Type B pancreatic cell (in vitro differentiated cells): ENCODE measurements at regions not wholly inside any gene's neighbourhood (a gene's known extent, or its start where the extent isn't known, plus 50 kb on each side); places are given as distances from the start of the nearest gene placed in this dataset.

Source experiments
- DNase-seq: peaks from one replicate; pipeline ENCODE4 v3.0.0; 2021; ENCODE audit warnings: mixed read lengths; ENCODE audit not compliant: unreplicated experiment; ENCODE audit errors: extremely low spot score
- H3K27ac Mint-ChIP-seq: 2 replicates; pipeline ENCODE4 v1.8.0; 2021; ENCODE audit warnings: mild to moderate bottlenecking, mixed read lengths
- H3K27me3 Mint-ChIP-seq: 2 replicates; pipeline ENCODE4 v1.8.0; 2021; ENCODE audit warnings: mixed read lengths
- H3K36me3 Mint-ChIP-seq: 2 replicates; pipeline ENCODE4 v1.8.0; 2021; ENCODE audit warnings: mixed read lengths
- H3K4me1 Mint-ChIP-seq: one replicate; pipeline ENCODE4 v1.8.0; 2021; ENCODE audit warnings: mixed read lengths; ENCODE audit not compliant: unreplicated experiment
- H3K4me3 Mint-ChIP-seq: 2 replicates; pipeline ENCODE4 v1.8.0; 2021; ENCODE audit warnings: mild to moderate bottlenecking, mixed read lengths
- H3K9me3 Mint-ChIP-seq: 2 replicates; pipeline ENCODE4 v1.8.0; 2021; ENCODE audit warnings: mixed read lengths
- TF ChIP-seq, protein P1 (sequence below): fragments of 200-600 bp; sonication (generic); conservative IDR thresholded peaks from 2 replicates; pipeline ENCODE4 v1.5.0; 2021; ENCODE audit warnings: antibody characterized with exemption, mild to moderate bottlenecking

DNA sequence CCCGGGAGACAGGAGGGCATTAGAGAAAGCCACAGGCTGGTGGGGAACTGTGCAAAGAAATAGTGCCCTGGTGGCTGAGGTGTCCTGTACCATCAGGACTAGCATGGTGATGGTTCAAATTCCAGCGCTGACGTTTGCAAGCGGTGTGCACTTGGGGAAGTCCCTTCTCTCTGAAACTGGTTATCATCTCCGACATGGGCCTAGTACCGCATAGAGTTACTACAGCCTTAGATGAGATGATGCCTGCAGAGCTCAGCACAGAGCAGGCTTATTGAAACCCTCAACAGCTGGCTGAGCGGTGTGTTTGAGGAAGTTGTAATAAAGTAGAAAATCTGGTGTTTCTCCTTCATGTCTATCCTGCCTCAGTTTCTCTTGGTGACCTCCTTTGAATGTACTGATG, 136.7 kb upstream of the WSCD1 start:
- no peak overlapping the region for H3K27ac Mint-ChIP-seq
- TF ChIP-seq, protein P1, sequence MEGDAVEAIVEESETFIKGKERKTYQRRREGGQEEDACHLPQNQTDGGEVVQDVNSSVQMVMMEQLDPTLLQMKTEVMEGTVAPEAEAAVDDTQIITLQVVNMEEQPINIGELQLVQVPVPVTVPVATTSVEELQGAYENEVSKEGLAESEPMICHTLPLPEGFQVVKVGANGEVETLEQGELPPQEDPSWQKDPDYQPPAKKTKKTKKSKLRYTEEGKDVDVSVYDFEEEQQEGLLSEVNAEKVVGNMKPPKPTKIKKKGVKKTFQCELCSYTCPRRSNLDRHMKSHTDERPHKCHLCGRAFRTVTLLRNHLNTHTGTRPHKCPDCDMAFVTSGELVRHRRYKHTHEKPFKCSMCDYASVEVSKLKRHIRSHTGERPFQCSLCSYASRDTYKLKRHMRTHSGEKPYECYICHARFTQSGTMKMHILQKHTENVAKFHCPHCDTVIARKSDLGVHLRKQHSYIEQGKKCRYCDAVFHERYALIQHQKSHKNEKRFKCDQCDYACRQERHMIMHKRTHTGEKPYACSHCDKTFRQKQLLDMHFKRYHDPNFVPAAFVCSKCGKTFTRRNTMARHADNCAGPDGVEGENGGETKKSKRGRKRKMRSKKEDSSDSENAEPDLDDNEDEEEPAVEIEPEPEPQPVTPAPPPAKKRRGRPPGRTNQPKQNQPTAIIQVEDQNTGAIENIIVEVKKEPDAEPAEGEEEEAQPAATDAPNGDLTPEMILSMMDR = no peak
- no peaks in the 10 kb centered on the region for H3K36me3 Mint-ChIP-seq
- H3K27me3 Mint-ChIP-seq = peaks cover 11% of the 10 kb centered on the region
- H3K9me3 Mint-ChIP-seq = peaks cover 4% of the 10 kb centered on the region
- no peak for DNase-seq
- H3K4me1 Mint-ChIP-seq = peaks cover 9% of the 10 kb centered on the region
- H3K4me3 Mint-ChIP-seq = no peak overlapping the region

DNA sequence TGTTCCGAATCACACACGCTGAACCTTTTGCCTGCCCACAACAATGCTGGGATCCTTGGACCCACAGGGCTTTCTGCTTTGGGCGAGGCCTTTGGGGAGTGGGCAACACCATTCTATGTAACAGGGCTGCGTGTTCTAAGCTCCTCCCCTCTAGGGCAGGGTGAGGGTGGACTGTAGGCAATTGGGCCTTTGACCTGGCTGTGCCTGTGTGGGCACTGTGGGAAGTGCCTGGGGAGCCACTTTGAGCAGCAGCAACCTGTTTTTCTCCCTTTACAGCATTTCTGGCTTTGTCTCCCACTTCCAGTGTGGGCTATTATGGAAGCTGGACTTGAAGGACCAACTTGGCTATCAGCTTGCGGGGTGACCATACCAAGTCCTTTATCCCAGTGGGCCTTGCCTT, 128.9 kb upstream of the WSCD1 start:
- Mint-ChIP-seq H3K4me3 (no peak overlapping the region), H3K9me3 (peaks cover 5% of the 10 kb centered on the region), H3K4me1 (peaks cover 15% of the 10 kb centered on the region), H3K27ac (no peak overlapping the region), H3K27me3 (peaks cover 18% of the 10 kb centered on the region), H3K36me3 (peaks cover under 1% of the 10 kb centered on the region)
- TF ChIP-seq, protein P1 = no peak
- DNase-seq = no peak

DNA sequence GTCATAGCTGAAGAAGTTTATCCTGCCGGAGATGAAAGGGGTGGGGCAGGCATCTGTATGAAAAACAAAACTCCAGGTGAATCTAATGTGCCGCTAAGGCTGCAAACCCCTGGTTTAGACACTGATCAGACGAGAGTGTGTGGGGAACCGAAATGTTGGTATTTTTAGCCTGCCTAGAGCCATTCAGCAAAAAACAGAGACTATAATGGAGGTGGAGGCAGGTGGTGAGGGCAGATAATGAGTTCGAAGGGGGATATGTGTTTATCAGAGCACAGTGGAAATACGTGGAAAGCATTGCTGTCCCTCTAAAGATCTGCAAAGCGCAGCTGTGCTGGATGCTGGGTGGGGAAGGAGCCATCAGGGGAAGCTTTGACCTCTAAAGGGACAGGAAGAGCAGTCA, 127.5 kb upstream of the WSCD1 start:
- H3K27ac Mint-ChIP-seq = no peak overlapping the region
- peaks cover 10% of the 10 kb centered on the region for H3K9me3 Mint-ChIP-seq
- peaks cover 4% of the 10 kb centered on the region for H3K36me3 Mint-ChIP-seq
- H3K4me3 Mint-ChIP-seq = no peak overlapping the region
- peaks cover 23% of the 10 kb centered on the region for H3K27me3 Mint-ChIP-seq
- DNase-seq = no peak
- peaks cover 15% of the 10 kb centered on the region for H3K4me1 Mint-ChIP-seq
- TF ChIP-seq, protein P1 = no peak

DNA sequence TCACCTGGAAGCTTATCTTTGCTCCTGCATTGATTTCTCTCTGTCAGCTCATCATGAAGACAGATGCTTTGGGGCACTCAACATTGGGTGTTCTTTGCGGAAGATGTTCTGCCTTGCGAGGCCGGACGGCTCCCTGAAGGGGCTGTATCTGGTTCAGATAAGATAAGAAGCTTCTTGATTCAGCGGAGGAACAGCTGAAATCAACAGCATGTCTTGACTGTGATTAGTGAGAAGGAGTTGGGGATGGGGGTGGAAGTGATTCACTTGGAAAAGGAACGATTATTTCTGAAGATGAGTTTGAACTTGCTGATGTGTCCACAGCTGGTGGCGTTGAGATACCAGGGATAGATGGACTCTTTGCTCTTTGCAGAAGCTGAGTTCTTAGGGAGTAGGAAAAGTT, 126.9 kb upstream of the WSCD1 start:
- Mint-ChIP-seq H3K27me3 (peaks cover 23% of the 10 kb centered on the region), H3K9me3 (peaks cover 10% of the 10 kb centered on the region), H3K4me1 (peaks cover 15% of the 10 kb centered on the region), H3K27ac (no peak overlapping the region), H3K36me3 (peaks cover 4% of the 10 kb centered on the region), H3K4me3 (no peak overlapping the region)
- no peak for DNase-seq
- TF ChIP-seq, protein P1 = no peak

DNA sequence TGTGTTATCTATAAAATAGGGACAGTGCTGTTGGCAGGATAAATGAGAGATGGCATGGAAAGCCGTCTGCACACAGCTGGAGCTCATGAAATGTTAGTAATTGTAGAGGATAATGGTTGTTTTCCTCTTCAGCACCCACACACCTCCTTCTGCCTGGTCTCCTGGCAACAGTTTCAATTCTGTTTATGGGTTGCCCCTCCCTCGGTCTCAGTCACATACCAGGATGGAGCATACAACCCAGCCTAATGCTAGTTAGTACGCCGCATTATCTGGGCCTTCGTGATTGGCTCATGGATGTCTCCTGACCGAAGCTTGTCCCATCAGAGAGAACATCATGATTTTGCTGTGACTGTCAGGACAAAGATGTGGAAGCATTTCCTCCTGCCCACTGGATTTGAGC, 126.2 kb upstream of the WSCD1 start:
- no peak for DNase-seq
- H3K27ac Mint-ChIP-seq = peak overlapping the region; percentile 35
- H3K36me3 Mint-ChIP-seq = peaks cover 4% of the 10 kb centered on the region
- TF ChIP-seq, protein P1 = no peak
- H3K9me3 Mint-ChIP-seq = peaks cover 10% of the 10 kb centered on the region
- peaks cover 15% of the 10 kb centered on the region for H3K4me1 Mint-ChIP-seq
- H3K27me3 Mint-ChIP-seq = peaks cover 26% of the 10 kb centered on the region
- no peak overlapping the region for H3K4me3 Mint-ChIP-seq

DNA sequence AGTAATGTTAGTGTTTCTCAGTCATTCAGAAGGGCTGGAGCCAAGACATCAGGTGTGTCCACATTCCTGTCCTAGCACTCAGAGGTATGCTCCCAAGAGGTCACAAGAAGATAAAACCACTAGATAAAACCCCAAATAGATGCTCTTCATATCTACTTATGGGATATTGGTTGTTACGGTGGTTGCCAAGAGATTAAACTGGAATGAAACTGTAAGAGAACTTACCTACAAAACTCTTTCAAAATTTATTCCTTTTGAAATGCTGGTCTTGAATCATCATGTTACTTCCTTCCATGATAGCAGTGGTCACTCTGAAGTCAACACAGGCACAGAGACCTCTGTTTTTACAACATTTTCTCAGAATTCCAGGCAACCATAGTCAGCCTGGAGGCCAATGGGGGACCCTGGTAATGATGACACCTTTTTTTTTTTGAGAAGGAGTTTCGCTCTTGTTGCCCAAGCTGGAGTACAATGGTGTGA, 122.4 kb upstream of the WSCD1 start:
- Mint-ChIP-seq H3K27me3 (peaks cover 50% of the 10 kb centered on the region), H3K4me1 (peaks cover 9% of the 10 kb centered on the region), H3K36me3 (peaks cover 4% of the 10 kb centered on the region), H3K9me3 (peaks cover 10% of the 10 kb centered on the region), H3K4me3 (no peak overlapping the region), H3K27ac (no peak overlapping the region)
- no peak for DNase-seq
- TF ChIP-seq, protein P1 = no peak
